H1 (cell line): ENCODE measurements at regions not wholly inside any gene's neighbourhood (a gene's known extent, or its start where the extent isn't known, plus 50 kb on each side); places are given as distances from the start of the nearest gene placed in this dataset.

Experiments used
- EGR1 ChIP-seq: IDR thresholded peaks from 2 replicates; pipeline ENCODE4 v1.6.1; 2011; ENCODE audit warnings: low read depth, low read length, borderline replicate concordance
- NRF1 ChIP-seq: IDR thresholded peaks from 2 replicates; pipeline ENCODE4 v1.6.1; 2011; ENCODE audit warnings: mild to moderate bottlenecking, low read depth, low read length, improper control_type of control experiment

DNA sequence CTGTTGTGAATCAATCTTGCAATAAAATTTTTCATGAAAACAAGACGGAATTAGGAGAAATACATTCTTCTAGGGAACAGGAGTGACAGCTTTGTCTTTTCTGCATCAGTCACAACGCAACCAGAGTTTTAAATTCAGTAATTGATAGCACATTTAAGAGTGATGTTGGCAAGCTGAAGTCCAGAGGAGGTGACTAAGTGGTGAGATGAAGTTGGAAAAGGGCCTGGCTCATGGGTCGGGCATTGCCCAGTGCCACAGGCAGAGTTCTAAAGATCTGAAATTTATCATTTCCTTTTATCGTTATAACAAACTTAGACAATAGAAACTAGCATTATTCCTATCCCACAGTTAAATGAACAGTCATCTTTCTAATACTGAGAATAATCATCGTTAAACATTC is 764.6 kb upstream of the ZEB2 start:
- TF ChIP-seq NRF1 = no peak
- no peak for TF ChIP-seq EGR1
